Stomach (tissue), 4 donors: ENCODE measurements at regions not wholly inside any gene's neighbourhood (a gene's known extent, or its start where the extent isn't known, plus 50 kb on each side); places are given as distances from the start of the nearest gene placed in this dataset.

ENCODE experiments used
- CTCF ChIP-seq, 7 experiments: fragments of 450-650 bp in 4 of 7; fragments of 200-600 bp in 3 of 7; sonication (generic) in 3 of 7; IDR thresholded peaks; one replicate each; pipeline ENCODE4 v1.5.1; 2016 to 2019; ENCODE audit warnings: antibody characterized with exemption in 7 of 7, control low read depth in 2 of 7, mild to moderate bottlenecking in 1 of 7
- EP300 ChIP-seq: sonication (generic); formaldehyde crosslinking; IDR thresholded peaks from one replicate; pipeline ENCODE4 v1.6.1; 2017; ENCODE audit warnings: antibody characterized with exemption
- POLR2A ChIP-seq, 4 donors: fragments of 450-650 bp; IDR thresholded peaks; one replicate each; pipeline ENCODE4 v1.6.1; 2016; ENCODE audit warnings: antibody characterized with exemption in 4 of 4, control low read depth in 2 of 4, mild to moderate bottlenecking in 1 of 4, moderate library complexity in 1 of 4
- POLR2AphosphoS5 ChIP-seq, 3 donors: sonication (generic); formaldehyde crosslinking; IDR thresholded peaks; one replicate each; pipeline ENCODE4 v1.6.1; 2016; ENCODE audit warnings: antibody characterized with exemption in 3 of 3

- no peak for TF ChIP-seq CTCF (IDR thresholded peaks at IDR 0.05)
- no peak for TF ChIP-seq POLR2AphosphoS5 (IDR thresholded peaks at IDR 0.05)
- no peak for TF ChIP-seq EP300
- TF ChIP-seq POLR2A (IDR thresholded peaks at IDR 0.05), result no peak
Observed at GRCh38 chr5:165410476-165410875, 1905.1 kb downstream of the MAT2B start.
